ENCODE measurements at regions not wholly inside any gene's neighbourhood (a gene's known extent, or its start where the extent isn't known, plus 50 kb on each side); places are given as distances from the start of the nearest gene placed in this dataset.
"Not testable (repeated sequence)": the region's sequence is repeated elsewhere in the genome, so short reads cannot be mapped to it uniquely, and the experiment has no call there.

- Histone ChIP-seq H3K4me1 (ENCODE audit: insufficient read depth, low read length) (no peaks in the 10 kb centered on the region), H3K27ac (ENCODE audit: low read depth, low read length) (no peak overlapping the region), H3K36me3 (ENCODE audit: insufficient read depth, low read length) (no peaks in the 10 kb centered on the region), H3K27me3 (ENCODE audit: insufficient read depth, low read length, poor library complexity, severe bottlenecking) (no peaks in the 10 kb centered on the region), H3K9me3 (ENCODE audit: low read length) (peaks cover 6% of the 10 kb centered on the region), H3K4me3 (ENCODE audit: low read length) (no peak overlapping the region)
- Mint-ChIP-seq H3K4me1 (no peaks in the 10 kb centered on the region), H3K4me3 (no peak overlapping the region), H3K9me3 (peaks cover 22 to 37% (median 31%) of the 10 kb centered on the region in 5 donors), H3K27me3 (peaks cover 3 to 7% of the 10 kb centered on the region in 2 donors), H3K36me3 (peaks cover 8 to 68% (median 21%) of the 10 kb centered on the region in 3 donors), H3K27ac (no peak overlapping the region)
- ChIA-PET POLR2A (no interaction called here), CTCF (no interaction called here)
- no peak for DNase-seq
Observed at GRCh38 chr17:63295288-63295687, 150.8 kb downstream of the CYB561 start.

DNA sequence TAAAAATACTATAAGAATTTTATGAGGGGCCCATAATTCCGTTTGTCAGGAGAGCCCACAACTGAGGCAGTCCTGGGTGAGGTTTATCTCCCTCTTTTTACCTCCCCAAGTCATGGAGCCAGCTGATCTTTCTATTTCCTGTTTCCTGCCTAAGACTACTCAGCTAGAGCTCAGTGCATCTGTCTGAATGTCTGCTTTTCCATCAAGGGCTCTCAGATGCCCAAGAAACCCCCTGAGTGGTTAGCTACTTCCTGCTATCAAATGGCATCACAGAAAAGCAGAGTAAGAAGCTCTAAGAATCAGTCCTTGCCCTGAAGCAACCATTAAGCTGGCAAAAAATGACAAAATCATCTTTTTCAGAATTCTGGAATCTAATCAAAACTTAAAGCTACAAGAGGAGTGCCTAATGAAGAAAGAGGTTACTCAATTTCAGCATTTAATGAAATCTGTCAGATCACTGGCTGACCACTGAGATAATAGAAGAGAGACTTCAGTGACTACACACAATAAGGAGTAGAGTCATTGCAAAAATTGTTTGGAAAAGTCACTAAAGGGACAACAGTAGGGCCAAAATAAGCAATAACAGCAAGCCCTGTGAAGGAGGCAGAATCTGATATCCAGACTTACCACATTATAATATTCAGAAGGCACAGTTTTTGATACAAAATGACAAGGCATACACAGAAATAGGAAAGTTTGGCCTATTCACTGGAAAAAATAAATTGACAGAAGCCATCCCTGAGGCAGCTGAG lies 150.1 kb downstream of the CYB561 start:
- ChIA-PET POLR2A (no interaction called here), CTCF (no interaction called here)
- peaks cover 3 to 7% of the 10 kb centered on the region in 2 donors for H3K27me3 Mint-ChIP-seq
- no peaks in the 10 kb centered on the region for H3K4me1 Mint-ChIP-seq
- H3K36me3 Mint-ChIP-seq, result peaks cover 10 to 70% (median 17%) of the 10 kb centered on the region in 3 donors
- Histone ChIP-seq H3K9me3 (ENCODE audit: low read length) (peaks cover 6% of the 10 kb centered on the region), H3K36me3 (ENCODE audit: insufficient read depth, low read length) (no peaks in the 10 kb centered on the region), H3K4me1 (ENCODE audit: insufficient read depth, low read length) (no peaks in the 10 kb centered on the region), H3K27ac (ENCODE audit: low read depth, low read length) (no peak overlapping the region), H3K4me3 (ENCODE audit: low read length) (no peak overlapping the region), H3K27me3 (ENCODE audit: insufficient read depth, low read length, poor library complexity, severe bottlenecking) (no peaks in the 10 kb centered on the region)
- DNase-seq, result peak in 1 of 5 donors; percentile 24
- peak overlapping the region in 1 of 8 donors; percentile 67 for H3K27ac Mint-ChIP-seq
- H3K4me3 Mint-ChIP-seq, result no peak overlapping the region
- peaks cover 22 to 39% (median 31%) of the 10 kb centered on the region in 5 donors for H3K9me3 Mint-ChIP-seq

GRCh38 chr17:63298916-63299315 lies 147.2 kb downstream of the CYB561 start:
- Mint-ChIP-seq H3K9me3 (peaks cover 32 to 49% (median 33%) of the 10 kb centered on the region in 5 donors), H3K36me3 (peaks cover 10 to 83% (median 14%) of the 10 kb centered on the region in 3 donors)
- H3K36me3 ChIP-seq (ENCODE audit: insufficient read depth, low read length); H3K27me3 ChIP-seq (ENCODE audit: insufficient read depth, low read length, poor library complexity, severe bottlenecking); H3K9me3 ChIP-seq (ENCODE audit: low read length); H3K27ac ChIP-seq (ENCODE audit: low read depth, low read length); POLR2A ChIA-PET; H3K27ac Mint-ChIP-seq; H3K4me1 Mint-ChIP-seq; H3K4me3 Mint-ChIP-seq; DNase-seq; H3K4me1 ChIP-seq (ENCODE audit: insufficient read depth, low read length); H3K27me3 Mint-ChIP-seq; CTCF ChIA-PET; H3K4me3 ChIP-seq (ENCODE audit: low read length): not testable (repeated sequence)

- H3K4me3 Mint-ChIP-seq, result no peak overlapping the region
- H3K4me1 Mint-ChIP-seq, result peaks cover 0 to 2% (median 0%) of the 10 kb centered on the region in 3 donors
- no peak overlapping the region for H3K27ac Mint-ChIP-seq
- no peak overlapping the region for H3K4me3 ChIP-seq (ENCODE audit: low read length)
- peaks cover 3 to 19% (median 11%) of the 10 kb centered on the region in 5 donors for H3K9me3 Mint-ChIP-seq
- no peak for DNase-seq
- peaks cover 0 to 1% of the 10 kb centered on the region in 2 donors for H3K27me3 Mint-ChIP-seq
- H3K9me3 ChIP-seq (ENCODE audit: low read length), result no peaks in the 10 kb centered on the region
- H3K27me3 ChIP-seq (ENCODE audit: insufficient read depth, low read length, poor library complexity, severe bottlenecking), result no peaks in the 10 kb centered on the region
- CTCF ChIA-PET, result no interaction called here
- peaks cover 0 to 50% (median 6%) of the 10 kb centered on the region in 3 donors for H3K36me3 Mint-ChIP-seq
- no peaks in the 10 kb centered on the region for H3K36me3 ChIP-seq (ENCODE audit: insufficient read depth, low read length)
- POLR2A ChIA-PET, result no interaction called here
- H3K27ac ChIP-seq (ENCODE audit: low read depth, low read length), result no peak overlapping the region
- no peaks in the 10 kb centered on the region for H3K4me1 ChIP-seq (ENCODE audit: insufficient read depth, low read length)
Observed at GRCh38 chr17:63304704-63305261, 141.3 kb downstream of the CYB561 start.

- no peak for DNase-seq
- Mint-ChIP-seq H3K27ac (no peak overlapping the region), H3K9me3 (peaks cover 3 to 15% (median 11%) of the 10 kb centered on the region in 5 donors), H3K27me3 (peaks cover 0 to 1% of the 10 kb centered on the region in 2 donors), H3K36me3 (peaks cover 0 to 40% (median 4%) of the 10 kb centered on the region in 3 donors), H3K4me1 (peaks cover 0 to 2% (median 0%) of the 10 kb centered on the region in 3 donors), H3K4me3 (no peak overlapping the region)
- no peaks in the 10 kb centered on the region for H3K36me3 ChIP-seq (ENCODE audit: insufficient read depth, low read length)
- no peaks in the 10 kb centered on the region for H3K4me1 ChIP-seq (ENCODE audit: insufficient read depth, low read length)
- H3K4me3 ChIP-seq (ENCODE audit: low read length), result no peak overlapping the region
- no peak overlapping the region for H3K27ac ChIP-seq (ENCODE audit: low read depth, low read length)
- no peaks in the 10 kb centered on the region for H3K9me3 ChIP-seq (ENCODE audit: low read length)
- ChIA-PET CTCF (no interaction called here), POLR2A (no interaction called here)
- no peaks in the 10 kb centered on the region for H3K27me3 ChIP-seq (ENCODE audit: insufficient read depth, low read length, poor library complexity, severe bottlenecking)
Observed at GRCh38 chr17:63305857-63306256, 140.2 kb downstream of the CYB561 start.

DNA sequence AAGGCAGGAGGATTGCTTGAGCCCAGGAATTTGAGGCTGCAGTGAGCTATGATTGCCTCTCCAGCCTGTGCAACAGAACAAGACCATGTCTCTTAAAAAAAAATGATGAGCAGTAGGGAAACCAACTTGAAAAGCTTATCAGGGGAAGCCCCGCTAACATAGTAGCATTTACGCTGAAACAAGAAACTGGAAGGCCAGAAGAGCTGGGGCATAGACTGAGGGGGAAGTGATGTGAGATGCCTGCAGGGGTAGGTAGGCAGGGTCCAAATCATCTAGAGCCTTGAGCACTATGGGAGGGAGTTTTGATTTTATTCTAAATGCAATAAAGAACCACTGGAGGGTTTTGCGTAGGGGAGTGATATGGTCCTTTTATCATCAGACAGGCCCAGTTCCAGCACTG lies 139.3 kb downstream of the CYB561 start:
- H3K36me3 ChIP-seq (ENCODE audit: insufficient read depth, low read length), result no peaks in the 10 kb centered on the region
- H3K4me1 ChIP-seq (ENCODE audit: insufficient read depth, low read length), result no peaks in the 10 kb centered on the region
- no peak overlapping the region for H3K4me3 ChIP-seq (ENCODE audit: low read length)
- DNase-seq, result no peak
- Mint-ChIP-seq H3K36me3 (peaks cover 0 to 32% (median 3%) of the 10 kb centered on the region in 3 donors), H3K27ac (no peak overlapping the region), H3K27me3 (peaks cover 0 to 1% of the 10 kb centered on the region in 2 donors), H3K4me3 (peak overlapping the region in 1 of 7 donors; percentile 33), H3K4me1 (peaks cover 0 to 2% (median 0%) of the 10 kb centered on the region in 3 donors), H3K9me3 (peaks cover 3 to 13% (median 8%) of the 10 kb centered on the region in 5 donors)
- no peak overlapping the region for H3K27ac ChIP-seq (ENCODE audit: low read depth, low read length)
- H3K27me3 ChIP-seq (ENCODE audit: insufficient read depth, low read length, poor library complexity, severe bottlenecking), result no peaks in the 10 kb centered on the region
- ChIA-PET CTCF (no interaction called here), POLR2A (no interaction called here)
- no peaks in the 10 kb centered on the region for H3K9me3 ChIP-seq (ENCODE audit: low read length)

- no peaks in the 10 kb centered on the region for H3K36me3 ChIP-seq (ENCODE audit: insufficient read depth, low read length)
- H3K4me3 Mint-ChIP-seq, result no peak overlapping the region
- no peaks in the 10 kb centered on the region for H3K4me1 ChIP-seq (ENCODE audit: insufficient read depth, low read length)
- H3K4me3 ChIP-seq (ENCODE audit: low read length), result no peak overlapping the region
- H3K9me3 ChIP-seq (ENCODE audit: low read length), result no peaks in the 10 kb centered on the region
- H3K27me3 ChIP-seq (ENCODE audit: insufficient read depth, low read length, poor library complexity, severe bottlenecking), result no peaks in the 10 kb centered on the region
- no peak overlapping the region for H3K27ac Mint-ChIP-seq
- H3K9me3 Mint-ChIP-seq, result peaks cover 0 to 8% (median 3%) of the 10 kb centered on the region in 5 donors
- peaks cover 0 to 17% (median 1%) of the 10 kb centered on the region in 3 donors for H3K36me3 Mint-ChIP-seq
- DNase-seq, result no peak
- H3K27me3 Mint-ChIP-seq, result peaks cover 0 to 1% of the 10 kb centered on the region in 2 donors
- CTCF ChIA-PET, result no interaction called here
- POLR2A ChIA-PET, result no interaction called here
- H3K27ac ChIP-seq (ENCODE audit: low read depth, low read length), result no peak overlapping the region
- H3K4me1 Mint-ChIP-seq, result no peaks in the 10 kb centered on the region
Observed at GRCh38 chr17:63308272-63308671, 137.8 kb downstream of the CYB561 start.

- DNase-seq, result no peak
- Histone ChIP-seq H3K27me3 (ENCODE audit: insufficient read depth, low read length, poor library complexity, severe bottlenecking) (no peaks in the 10 kb centered on the region), H3K4me3 (ENCODE audit: low read length) (no peak overlapping the region), H3K4me1 (ENCODE audit: insufficient read depth, low read length) (no peaks in the 10 kb centered on the region), H3K36me3 (ENCODE audit: insufficient read depth, low read length) (no peaks in the 10 kb centered on the region), H3K27ac (ENCODE audit: low read depth, low read length) (no peak overlapping the region), H3K9me3 (ENCODE audit: low read length) (no peaks in the 10 kb centered on the region)
- Mint-ChIP-seq H3K36me3 (peaks cover 1 to 10% (median 2%) of the 10 kb centered on the region in 3 donors), H3K27ac (no peak overlapping the region), H3K4me3 (no peak overlapping the region), H3K9me3 (peaks cover 0 to 3% (median 0%) of the 10 kb centered on the region in 5 donors), H3K27me3 (peaks cover 0 to 1% of the 10 kb centered on the region in 2 donors), H3K4me1 (no peaks in the 10 kb centered on the region)
- POLR2A ChIA-PET, result no interaction called here
- CTCF ChIA-PET, result no interaction called here
Observed at GRCh38 chr17:63309021-63309420, 137.1 kb downstream of the CYB561 start.

Data from CD8-positive, alpha-beta memory T cell (primary cell).